PC-9 (cell line): ENCODE measurements at regions not wholly inside any gene's neighbourhood (a gene's known extent, or its start where the extent isn't known, plus 50 kb on each side); places are given as distances from the start of the nearest gene placed in this dataset.

ENCODE experiments used
- BruUV-seq: library from RNA; stranded (reverse); fragments of 400-500 nt; replicated peaks from 2 replicates; lab custom pipeline; 2021; lab: Mats Ljungman, UMichigan
- CTCF ChIA-PET: fragments of 300-600 bp; sonication (Branson Sonifier 250); formaldehyde crosslinking; loops from one replicate; lab custom pipeline; 2022; ENCODE audit warnings: antibody characterized with exemption; lab: Charles Lee
- POLR2A ChIA-PET: fragments of 300-600 bp; sonication (Branson Sonifier 250); formaldehyde crosslinking; loops from one replicate; lab custom pipeline; 2022; ENCODE audit warnings: antibody characterized with exemption; ENCODE audit not compliant: unreplicated experiment; lab: Charles Lee
- DNase-seq, 2 experiments: peaks; one replicate each; pipeline versions ENCODE4 v3.0.0 to v3.0.0-alpha.2; 2015 to 2022; ENCODE audit warnings: mixed read lengths in 1 of 2
- H2AFZ ChIP-seq: fragments of 200-600 bp; sonication (generic); 2 replicates; pipeline ENCODE4 v1.8.1; 2017; ENCODE audit warnings: antibody characterized with exemption
- H3F3A ChIP-seq: fragments of 200-600 bp; sonication (generic); 2 replicates; pipeline ENCODE4 v1.8.1; 2017; ENCODE audit warnings: antibody characterized with exemption, mild to moderate bottlenecking, low read depth; ENCODE audit not compliant: insufficient read depth
- H3K27ac ChIP-seq: fragments of 200-600 bp; sonication (generic); 2 replicates; pipeline ENCODE4 v1.6.1; 2016; ENCODE audit warnings: mixed run types
- H3K27me3 ChIP-seq: fragments of 200-600 bp; sonication (generic); 2 replicates; pipeline ENCODE4 v1.6.1; 2016; ENCODE audit warnings: low read depth, mixed run types; ENCODE audit not compliant: insufficient read depth
- H3K36me3 ChIP-seq: fragments of 200-600 bp; sonication (generic); 2 replicates; pipeline ENCODE4 v1.6.1; 2016; ENCODE audit warnings: low read depth, mixed run types
- H3K4me1 ChIP-seq: fragments of 200-600 bp; sonication (generic); replicated peaks from 2 replicates; pipeline ENCODE4 v1.6.1; 2016; ENCODE audit warnings: mixed run types; ENCODE audit not compliant: insufficient read depth
- H3K4me2 ChIP-seq: fragments of 200-600 bp; sonication (generic); 2 replicates; pipeline ENCODE4 v1.6.1; 2017; ENCODE audit warnings: mixed run types
- H3K4me3 ChIP-seq: fragments of 200-600 bp; sonication (generic); 2 replicates; pipeline ENCODE4 v1.6.1; 2016; ENCODE audit warnings: mixed run types
- H3K79me2 ChIP-seq: fragments of 200-600 bp; sonication (generic); 2 replicates; pipeline ENCODE4 v1.6.1; 2017; ENCODE audit warnings: low read depth, mixed run types
- H3K9me2 ChIP-seq: fragments of 200-600 bp; sonication (generic); 2 replicates; pipeline ENCODE4 v1.8.1; 2017; ENCODE audit warnings: mild to moderate bottlenecking; ENCODE audit not compliant: insufficient read depth
- H3K9me3 ChIP-seq: fragments of 200-600 bp; sonication (generic); 2 replicates; pipeline ENCODE4 v1.8.1; 2016; ENCODE audit warnings: low read depth; ENCODE audit not compliant: insufficient read depth
- H4K20me1 ChIP-seq: fragments of 200-600 bp; sonication (generic); 2 replicates; pipeline ENCODE4 v1.8.1; 2017; ENCODE audit not compliant: insufficient read depth
- CTCF ChIP-seq: fragments of 200-600 bp; sonication (generic); conservative IDR thresholded peaks from 2 replicates; pipeline ENCODE4 v1.6.1; 2017; ENCODE audit warnings: mixed run types, antibody characterized with exemption, mild to moderate bottlenecking, moderate library complexity
- EZH2 ChIP-seq: fragments of 200-600 bp; sonication (generic); IDR thresholded peaks from 2 replicates; pipeline ENCODE4 v1.8.0; 2017; ENCODE audit warnings: antibody characterized with exemption, low read depth
- intact Hi-C: fragments of 100-400 bp; cut with micrococcal nuclease; formaldehyde crosslinking; loops from one replicate; pipeline ENCODE4 v1.10.0; 2022; ENCODE audit not compliant: unreplicated experiment

- Histone ChIP-seq H3K27ac (no peak overlapping the region), H3K36me3 (no peaks in the 10 kb centered on the region), H3K9me3 (no peaks in the 10 kb centered on the region), H4K20me1 (no peaks in the 10 kb centered on the region), H3K4me3 (no peak overlapping the region), H2AFZ (no peak overlapping the region), H3F3A (no peaks in the 10 kb centered on the region), H3K4me1 (no peaks in the 10 kb centered on the region), H3K27me3 (no peaks in the 10 kb centered on the region), H3K9me2 (no peaks in the 10 kb centered on the region), H3K79me2 (no peaks in the 10 kb centered on the region), H3K4me2 (no peak overlapping the region)
- ChIA-PET CTCF (no interaction called here), POLR2A (no interaction called here)
- no peak for DNase-seq
- TF ChIP-seq EZH2 (no peak), CTCF (no peak)
- BruUV-seq = no TSS peak
- intact Hi-C loops = no loop called here
Observed at GRCh38 chr9:13810510-13810909, 503.4 kb downstream of the NFIB start.

GRCh38 chr9:13809401-13809800 lies 504.5 kb downstream of the NFIB start:
- no peak overlapping the region for H3K27ac ChIP-seq
- no TSS peak for BruUV-seq
- TF ChIP-seq EZH2 (no peak), CTCF (no peak)
- no peak overlapping the region for H2AFZ ChIP-seq
- POLR2A ChIA-PET = no interaction called here
- H3K4me2 ChIP-seq = no peak overlapping the region
- no peaks in the 10 kb centered on the region for H3K9me3 ChIP-seq
- no peak for DNase-seq
- H4K20me1 ChIP-seq = no peaks in the 10 kb centered on the region
- H3K4me3 ChIP-seq = no peak overlapping the region
- intact Hi-C loops = no loop called here
- no peaks in the 10 kb centered on the region for H3K36me3 ChIP-seq
- H3K79me2 ChIP-seq = no peaks in the 10 kb centered on the region
- no peaks in the 10 kb centered on the region for H3K4me1 ChIP-seq
- no peaks in the 10 kb centered on the region for H3F3A ChIP-seq
- H3K27me3 ChIP-seq = no peaks in the 10 kb centered on the region
- H3K9me2 ChIP-seq = no peaks in the 10 kb centered on the region
- CTCF ChIA-PET = no interaction called here

- Histone ChIP-seq H3K9me2 (no peaks in the 10 kb centered on the region), H3K79me2 (no peaks in the 10 kb centered on the region), H3K4me2 (no peak overlapping the region), H3K4me3 (no peak overlapping the region), H3K27ac (no peak overlapping the region), H4K20me1 (no peaks in the 10 kb centered on the region), H3K9me3 (no peaks in the 10 kb centered on the region), H2AFZ (no peak overlapping the region), H3K27me3 (no peaks in the 10 kb centered on the region), H3K36me3 (no peaks in the 10 kb centered on the region), H3F3A (no peaks in the 10 kb centered on the region), H3K4me1 (no peaks in the 10 kb centered on the region)
- ChIA-PET CTCF (no interaction called here), POLR2A (no interaction called here)
- TF ChIP-seq CTCF (no peak), EZH2 (no peak)
- intact Hi-C loops = no loop called here
- BruUV-seq = no TSS peak
- no peak for DNase-seq
Observed at GRCh38 chr9:13807118-13807517, 506.8 kb downstream of the NFIB start.
